PFSK-1 (cell line): ENCODE measurements at regions not wholly inside any gene's neighbourhood (a gene's known extent, or its start where the extent isn't known, plus 50 kb on each side); places are given as distances from the start of the nearest gene placed in this dataset.

Experiments
- FOXP2 ChIP-seq: optimal IDR thresholded peaks from 2 replicates; pipeline ENCODE3; 2011; ENCODE audit warnings: borderline replicate concordance, control low read depth, inconsistent platforms; ENCODE audit not compliant: insufficient read depth; ENCODE audit errors: extremely low read length, extremely low read depth
- POLR2AphosphoS5 ChIP-seq: IDR thresholded peaks from 2 replicates; pipeline ENCODE4 v1.6.1; 2012; ENCODE audit warnings: low read depth, mild to moderate bottlenecking, control low read depth, low read length, moderate library complexity
- REST ChIP-seq, 2 experiments: IDR thresholded peaks; 2 replicates each; pipeline versions ENCODE4 v1.6.1 to v1.8.0; 2011 to 2012; ENCODE audit warnings: low read depth in 2 of 2, low read length in 2 of 2, control low read depth in 1 of 2, inconsistent platforms in 1 of 2, mild to moderate bottlenecking in 1 of 2, moderate library complexity in 1 of 2; ENCODE audit not compliant: insufficient read depth in 1 of 2
- SIN3A ChIP-seq: IDR thresholded peaks from 2 replicates; pipeline ENCODE4 v1.6.1; 2012; ENCODE audit warnings: mild to moderate bottlenecking, low read length, moderate library complexity, borderline replicate concordance; ENCODE audit not compliant: insufficient read depth
- TAF1 ChIP-seq: IDR thresholded peaks from 2 replicates; pipeline ENCODE4 v1.6.1; 2012; ENCODE audit warnings: low read length, control low read depth, borderline replicate concordance; ENCODE audit not compliant: insufficient read depth

- TF ChIP-seq TAF1 (no peak), POLR2AphosphoS5 (no peak), FOXP2 (no peak), REST (IDR thresholded peaks at IDR 0.05; ENCODE audit: insufficient read depth in 1 of 2, low read depth in 2 of 2, low read length in 2 of 2) (no peak)
Observed at GRCh38 chr3:35088943-35089342, 550.4 kb upstream of the ARPP21 start.

- TF ChIP-seq POLR2AphosphoS5 (no peak), SIN3A (no peak), REST (IDR thresholded peaks at IDR 0.05; ENCODE audit: insufficient read depth in 1 of 2, low read depth in 2 of 2, low read length in 2 of 2) (no peak), FOXP2 (no peak), TAF1 (no peak)
Observed at GRCh38 chr3:35114686-35115085, 524.6 kb upstream of the ARPP21 start.

GRCh38 chr3:35120026-35120425, 519.3 kb upstream of the ARPP21 start:
- TF ChIP-seq TAF1 = no peak
- TF ChIP-seq POLR2AphosphoS5 = no peak
- TF ChIP-seq FOXP2 = no peak
- no peak for TF ChIP-seq REST (IDR thresholded peaks at IDR 0.05; ENCODE audit: insufficient read depth in 1 of 2, low read depth in 2 of 2, low read length in 2 of 2)
- TF ChIP-seq SIN3A = no peak

GRCh38 chr3:35137612-35138011, 501.7 kb upstream of the ARPP21 start:
- TF ChIP-seq REST (IDR thresholded peaks at IDR 0.05; ENCODE audit: insufficient read depth in 1 of 2, low read depth in 2 of 2, low read length in 2 of 2) (no peak), SIN3A (no peak), TAF1 (no peak), POLR2AphosphoS5 (no peak), FOXP2 (no peak)

- TF ChIP-seq REST (IDR thresholded peaks at IDR 0.05; ENCODE audit: insufficient read depth in 1 of 2, low read depth in 2 of 2, low read length in 2 of 2) = no peak
- no peak for TF ChIP-seq SIN3A
- no peak for TF ChIP-seq POLR2AphosphoS5
- no peak for TF ChIP-seq TAF1
- no peak for TF ChIP-seq FOXP2
Observed at GRCh38 chr3:35141406-35141805, 497.9 kb upstream of the ARPP21 start.
